GM12878 (cell line): ENCODE measurements at regions not wholly inside any gene's neighbourhood (a gene's known extent, or its start where the extent isn't known, plus 50 kb on each side); places are given as distances from the start of the nearest gene placed in this dataset.

ENCODE experiments used
- ATAC-seq: fragments of 200-7000 bp; cut with Tn5 transposase; 3 replicates; pipeline ENCODE4 v1.9.1; 2020; ENCODE audit warnings: mild to moderate bottlenecking, moderate library complexity
- BruUV-seq: library from RNA; stranded (reverse); fragments of 400-500 nt; replicated peaks from 2 replicates; lab custom pipeline; 2021; lab: Mats Ljungman, UMichigan
- CTCF ChIA-PET: fragments of 300-600 bp; sonication (Branson Sonifier 250); formaldehyde crosslinking; extraction: SDS; loops from one replicate; lab custom pipeline; 2021; ENCODE audit warnings: inconsistent platforms; lab: Yijun Ruan, JAX
- POLR2A ChIA-PET: fragments of 350-600 bp; formaldehyde crosslinking; extraction: SDS; loops from one replicate; lab custom pipeline; 2021; ENCODE audit warnings: inconsistent platforms; lab: Charles Lee
- RAD21 ChIA-PET: fragments of 300-600 bp; sonication (Branson Sonifier 250); formaldehyde crosslinking; loops from one replicate; lab custom pipeline; 2023; ENCODE audit warnings: antibody characterized with exemption; ENCODE audit not compliant: unreplicated experiment; lab: Charles Lee
- SMC1A ChIA-PET: fragments of 300-600 bp; sonication (Branson Sonifier 250); formaldehyde crosslinking; loops from one replicate; lab custom pipeline; 2023; ENCODE audit not compliant: unreplicated experiment, uncharacterized antibody; lab: Charles Lee
- DNase-seq: peaks from one replicate; pipeline ENCODE4 v3.0.0-alpha.2; 2011; ENCODE audit warnings: low read depth, low spot score
- FAIRE-seq: peaks from 3 replicates; lab custom pipeline; 2011; peaks lifted over from hg19 to GRCh38; lab: Jason Lieb, UNC
- H2AFZ ChIP-seq: 2 replicates; pipeline ENCODE4 v1.6.0; 2011; ENCODE audit warnings: low read depth, low read length, control low read depth; ENCODE audit not compliant: control insufficient read depth
- H3K27ac ChIP-seq: 2 replicates; pipeline ENCODE4 v1.5.1; 2011; ENCODE audit warnings: control low read depth; ENCODE audit not compliant: control insufficient read depth, insufficient read depth
- H3K27me3 ChIP-seq, 2 experiments: replicated peaks in 1 of 2; 2 replicates each; pipeline versions ENCODE4 v1.6.0 to v1.6.1; 2011; ENCODE audit warnings: low read length in 1 of 2; ENCODE audit not compliant: control insufficient read depth in 2 of 2, insufficient read depth in 2 of 2
- H3K36me3 ChIP-seq, 2 experiments: 2 replicates each; pipeline ENCODE4 v1.5.1; 2011; ENCODE audit warnings: low read length in 1 of 2; ENCODE audit not compliant: control insufficient read depth in 2 of 2, insufficient read depth in 2 of 2
- H3K4me1 ChIP-seq: 2 replicates; pipeline ENCODE4 v1.6.1; 2011; ENCODE audit warnings: mild to moderate bottlenecking, low read length, moderate library complexity, mixed read lengths; ENCODE audit not compliant: control insufficient read depth, insufficient read depth
- H3K4me2 ChIP-seq: 2 replicates; pipeline ENCODE4 v1.6.0; 2011; ENCODE audit warnings: control low read depth; ENCODE audit not compliant: control insufficient read depth, insufficient read depth
- H3K4me3 ChIP-seq: fragments of 200-600 bp; sonication (generic); 2 replicates; pipeline ENCODE4 v1.5.1; 2016
- H3K79me2 ChIP-seq: 2 replicates; pipeline ENCODE4 v1.6.0; 2011; ENCODE audit warnings: low read length; ENCODE audit not compliant: control insufficient read depth, insufficient read depth
- H3K9ac ChIP-seq: 2 replicates; pipeline ENCODE4 v1.8.0; 2011; ENCODE audit warnings: low read length, control low read depth, mixed read lengths; ENCODE audit not compliant: control insufficient read depth, insufficient read depth
- H3K9me3 ChIP-seq: replicated peaks from 3 replicates; pipeline ENCODE4 v1.5.1; 2011; ENCODE audit warnings: mild to moderate bottlenecking, low read length; ENCODE audit not compliant: control insufficient read depth, insufficient read depth
- H4K20me1 ChIP-seq: 2 replicates; pipeline ENCODE4 v1.6.0; 2011; ENCODE audit not compliant: control insufficient read depth, insufficient read depth
- BACH1 ChIP-seq: fragments of 450-650 bp; IDR thresholded peaks from 2 replicates; pipeline ENCODE4 v1.6.1; 2017; ENCODE audit warnings: mild to moderate bottlenecking, borderline replicate concordance
- CREM ChIP-seq: IDR thresholded peaks from 2 replicates; pipeline ENCODE4 v1.6.1; 2014; ENCODE audit warnings: antibody characterized with exemption, low read depth
- EZH2 ChIP-seq: IDR thresholded peaks from 2 replicates; pipeline ENCODE4 v1.6.1; 2012; ENCODE audit warnings: low read depth, mild to moderate bottlenecking, control low read depth, inconsistent platforms, low read length, borderline replicate concordance; ENCODE audit not compliant: control insufficient read depth
- FOS ChIP-seq: IDR thresholded peaks from 3 replicates; pipeline ENCODE4 v1.6.1; 2011; ENCODE audit warnings: borderline replicate concordance; ENCODE audit not compliant: insufficient read length; ENCODE audit errors: extremely low read depth
- HDAC6 ChIP-seq: fragments of 200-600 bp; sonication (generic); IDR thresholded peaks from one replicate; pipeline ENCODE4 v1.8.0; 2017; ENCODE audit warnings: antibody characterized with exemption; ENCODE audit not compliant: unreplicated experiment
- HSF1 ChIP-seq: fragments of 150-350 bp; IDR thresholded peaks from 2 replicates; pipeline ENCODE4 v1.6.1; 2014; ENCODE audit warnings: mild to moderate bottlenecking, low read depth, low read length
- KLF5 ChIP-seq: fragments of 450-650 bp; IDR thresholded peaks from 2 replicates; pipeline ENCODE4 v1.6.1; 2014; ENCODE audit warnings: mild to moderate bottlenecking; ENCODE audit not compliant: partially characterized antibody
- MEF2B ChIP-seq: fragments of 450-650 bp; IDR thresholded peaks from 2 replicates; pipeline ENCODE4 v1.6.1; 2018; ENCODE audit warnings: mild to moderate bottlenecking, moderate library complexity; ENCODE audit not compliant: partially characterized antibody, poor library complexity, severe bottlenecking
- MYC ChIP-seq: IDR thresholded peaks from 2 replicates; pipeline ENCODE4 v1.6.1; 2011; ENCODE audit warnings: mild to moderate bottlenecking, low read length, moderate library complexity, inconsistent platforms; ENCODE audit not compliant: insufficient read depth, insufficient replicate concordance, insufficient read length, severe bottlenecking
- RB1 ChIP-seq: fragments of 450-650 bp; formaldehyde crosslinking; IDR thresholded peaks from 2 replicates; pipeline ENCODE4 v1.6.1; 2017; ENCODE audit warnings: mild to moderate bottlenecking, borderline replicate concordance
- RFX5 ChIP-seq: IDR thresholded peaks from 2 replicates; pipeline ENCODE4 v1.6.1; 2011; ENCODE audit warnings: low read depth, low read length, improper control_type of control experiment
- ZNF622 ChIP-seq: fragments of 450-650 bp; IDR thresholded peaks from 2 replicates; pipeline ENCODE4 v1.6.1; 2017; ENCODE audit warnings: mild to moderate bottlenecking, inconsistent platforms
- WGBS: methylation state at CpG from one replicate; pipeline ENCODE4 v1.1.6; 2016; ENCODE audit warnings: low lambda C conversion rate; ENCODE audit not compliant: insufficient replicate concordance, insufficient coverage; ENCODE audit errors: missing lambda C conversion rate; 5-methylcytosine and 5-hydroxymethylcytosine counted together
- in situ Hi-C: fragments of 300-500 bp; cut with MboI; formaldehyde crosslinking; loops from 9 replicates; pipeline ENCODE4 v1.14.3; 2018; ENCODE audit warnings: mixed read lengths
- intact Hi-C: fragments of 100-400 bp; cut with micrococcal nuclease; formaldehyde crosslinking; loops from one replicate; pipeline ENCODE4 v1.14.2; 2022; ENCODE audit not compliant: unreplicated experiment

- 0% methylated on average over 2 of the region's 2 CpGs for WGBS
These were observed 626.7 kb downstream of the PRR16 start for GRCh38 chr5:121090822-121091221.

GRCh38 chr5:121100931-121101330, 636.8 kb downstream of the PRR16 start:
- ChIA-PET POLR2A (no interaction called here), SMC1A (no interaction called here), RAD21 (no interaction called here), CTCF (no interaction called here)
- in situ Hi-C loops = no loop called here
- no peaks in the 10 kb centered on the region for H3K4me1 ChIP-seq
- intact Hi-C loops = no loop called here
- no TSS peak for BruUV-seq
- H3K4me3 ChIP-seq = no peak overlapping the region
- H3K36me3 ChIP-seq = no peaks in the 10 kb centered on the region
- ATAC-seq = no peak
- H3K9me3 ChIP-seq = no peaks in the 10 kb centered on the region
- FAIRE-seq = no peak
- no peak for DNase-seq
- H3K9ac ChIP-seq = no peak overlapping the region
- no peak overlapping the region for H2AFZ ChIP-seq
- no peaks in the 10 kb centered on the region for H3K79me2 ChIP-seq
- H3K27me3 ChIP-seq = no peaks in the 10 kb centered on the region
- H3K27ac ChIP-seq = no peak overlapping the region
- no peaks in the 10 kb centered on the region for H4K20me1 ChIP-seq
- no peak overlapping the region for H3K4me2 ChIP-seq
- no peak for TF ChIP-seq HDAC6
- TF ChIP-seq MEF2B = no peak
- no peak for TF ChIP-seq CREM
- TF ChIP-seq ZNF622 = no peak
- no peak for TF ChIP-seq RB1
- no peak for TF ChIP-seq MYC
- TF ChIP-seq FOS = no peak
- no peak for TF ChIP-seq HSF1
- no peak for TF ChIP-seq RFX5
- no peak for TF ChIP-seq EZH2

More at GRCh38 chr5:121090822-121091221, 626.7 kb downstream of the PRR16 start:
- Histone ChIP-seq H3K36me3 (no peaks in the 10 kb centered on the region), H2AFZ (no peak overlapping the region), H4K20me1 (no peaks in the 10 kb centered on the region), H3K4me1 (no peaks in the 10 kb centered on the region), H3K27me3 (no peaks in the 10 kb centered on the region), H3K27ac (no peak overlapping the region), H3K9ac (no peak overlapping the region), H3K4me2 (no peak overlapping the region), H3K9me3 (no peaks in the 10 kb centered on the region), H3K4me3 (no peak overlapping the region), H3K79me2 (no peaks in the 10 kb centered on the region)
- ATAC-seq (no peak), DNase-seq (no peak), FAIRE-seq (no peak)
- intact Hi-C loops (no loop called here), in situ Hi-C loops (no loop called here)
- TF ChIP-seq BACH1 (no peak), KLF5 (no peak)
- SMC1A ChIA-PET = no interaction called here
- no TSS peak for BruUV-seq
- POLR2A ChIA-PET = no interaction called here
- RAD21 ChIA-PET = no interaction called here
- CTCF ChIA-PET = no interaction called here
